ENCODE measurements at regions not wholly inside any gene's neighbourhood (a gene's known extent, or its start where the extent isn't known, plus 50 kb on each side); places are given as distances from the start of the nearest gene placed in this dataset.

GRCh38 chr9:91111226-91111625 is 250.5 kb downstream of the AUH start:
- TF ChIP-seq CTCF (IDR thresholded peaks at IDR 0.05): no peak
- no peak for TF ChIP-seq POLR2A (IDR thresholded peaks at IDR 0.05)
